B cell (primary cell): ENCODE measurements at regions not wholly inside any gene's neighbourhood (a gene's known extent, or its start where the extent isn't known, plus 50 kb on each side); places are given as distances from the start of the nearest gene placed in this dataset.

ENCODE experiments used
- CTCF ChIP-seq: fragments of 200-600 bp; IDR thresholded peaks from one replicate; pipeline ENCODE4 v1.8.0; 2022; ENCODE audit warnings: antibody characterized with exemption, mild to moderate bottlenecking
- EZH2 ChIP-seq: IDR thresholded peaks from 2 replicates; pipeline ENCODE4 v1.6.1; 2012; ENCODE audit warnings: borderline replicate concordance, low read depth, mild to moderate bottlenecking, moderate library complexity, low read length; ENCODE audit not compliant: insufficient read depth, poor library complexity, severe bottlenecking

DNA sequence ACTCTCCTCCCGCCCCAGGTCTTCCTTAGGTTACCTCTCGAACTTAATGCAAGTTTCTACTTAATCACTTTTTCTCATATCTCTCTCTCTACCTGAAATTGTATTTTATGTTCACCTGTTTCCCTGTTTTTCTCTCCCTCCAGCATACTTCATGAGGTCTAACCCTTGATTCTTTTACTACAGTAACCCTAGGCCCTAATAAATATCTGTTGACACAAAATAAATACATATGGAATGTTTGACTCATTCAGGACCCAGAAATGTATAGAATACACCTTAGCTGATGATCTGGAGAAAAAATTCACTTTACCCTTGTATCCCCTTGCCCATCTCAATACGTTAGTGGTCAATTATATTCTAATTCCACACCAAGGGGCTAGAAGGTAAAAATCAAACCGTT, 250.9 kb upstream of the PTGER4 start:
- TF ChIP-seq CTCF (no peak), EZH2 (no peak)
